Body of pancreas (tissue), 4 donors: ENCODE measurements at regions not wholly inside any gene's neighbourhood (a gene's known extent, or its start where the extent isn't known, plus 50 kb on each side); places are given as distances from the start of the nearest gene placed in this dataset.

Experiments
- ATAC-seq: fragments of 150-250 bp; one replicate; pipeline ENCODE4 v1.9.1; 2016
- DNase-seq, 4 donors: peaks; one replicate each; pipeline ENCODE4 v3.0.0-alpha.2; 2019
- H3K27ac ChIP-seq, 4 donors: fragments of 200-600 bp; sonication (generic); 1 replicate in 3 of 4; 2 replicates in 1 of 4; pipeline versions ENCODE4 v1.5.1 to v1.6.1; 2016 to 2019; ENCODE audit warnings: mild to moderate bottlenecking in 1 of 4, mixed read lengths in 1 of 4, moderate library complexity in 1 of 4
- H3K27me3 ChIP-seq, 2 donors: fragments of 200-600 bp; sonication (generic); one replicate each; pipeline ENCODE4 v1.6.0; 2016; ENCODE audit warnings: mild to moderate bottlenecking in 1 of 2
- H3K36me3 ChIP-seq, 2 donors: fragments of 200-600 bp; sonication (generic); replicated peaks in 1 of 2; 2 replicates each; pipeline ENCODE4 v1.5.1; 2016; ENCODE audit warnings: low read depth in 2 of 2; ENCODE audit not compliant: insufficient read depth in 1 of 2
- H3K4me1 ChIP-seq: fragments of 200-600 bp; sonication (generic); one replicate; pipeline ENCODE4 v1.6.0; 2016
- H3K4me3 ChIP-seq, 2 donors: fragments of 200-600 bp; sonication (generic); 1 replicate in 1 of 2; 2 replicates in 1 of 2; pipeline ENCODE4 v1.5.1; 2016 to 2019
- H3K9me3 ChIP-seq, 3 donors: fragments of 200-600 bp; sonication (generic); 1 replicate in 2 of 3; 2 replicates in 1 of 3; pipeline ENCODE4 v1.5.1; 2016
- CTCF ChIP-seq, 7 experiments: fragments of 450-650 bp in 4 of 7; fragments of 200-600 bp in 3 of 7; sonication (generic) in 3 of 7; IDR thresholded peaks; one replicate each; pipeline ENCODE4 v1.5.1; 2016 to 2019; ENCODE audit warnings: antibody characterized with exemption in 7 of 7
- POLR2A ChIP-seq, 3 donors: fragments of 450-650 bp; IDR thresholded peaks; one replicate each; pipeline ENCODE4 v1.6.1; 2016; ENCODE audit warnings: antibody characterized with exemption in 3 of 3, mild to moderate bottlenecking in 2 of 3
- WGBS, 2 donors: methylation state at CpG; one replicate each; pipeline ENCODE4 v1.1.5; 2017; 5-methylcytosine and 5-hydroxymethylcytosine counted together
- intact Hi-C: fragments of 100-400 bp; cut with DNase I; formaldehyde crosslinking; loops from one replicate; pipeline ENCODE4 v1.15.1; 2023

DNA sequence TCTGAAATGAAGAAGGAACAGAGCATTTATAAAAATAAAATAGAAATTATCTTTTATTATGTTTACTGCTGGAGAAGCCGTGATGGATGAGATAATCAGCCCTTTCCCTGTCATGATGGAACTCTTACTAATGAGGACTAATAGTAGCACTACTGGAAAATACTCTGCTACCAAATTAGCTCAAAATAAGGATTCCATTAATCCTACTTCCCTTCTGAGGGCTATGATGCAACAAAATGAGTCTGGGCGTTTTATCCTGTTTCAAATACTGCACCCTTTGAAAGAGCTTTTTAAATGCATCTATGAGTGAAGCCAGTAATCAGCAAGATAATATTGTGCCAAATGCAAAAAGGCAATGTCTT lies 59.3 kb upstream of the CARMIL1 start:
- Histone ChIP-seq H3K4me3 (no peak overlapping the region), H3K9me3 (no peaks in the 10 kb centered on the region), H3K27ac (no peak overlapping the region), H3K27me3 (no peaks in the 10 kb centered on the region), H3K4me1 (peaks cover 22% of the 10 kb centered on the region), H3K36me3 (no peaks in the 10 kb centered on the region)
- DNase-seq = no peak
- WGBS, 2 donors = 70 to 81% methylated on average over 2 of the region's 2 CpGs
- no peak for ATAC-seq
- intact Hi-C loops = no loop called here
- TF ChIP-seq POLR2A (IDR thresholded peaks at IDR 0.05) (no peak), CTCF (IDR thresholded peaks at IDR 0.05) (no peak)

- Histone ChIP-seq H3K27me3 (no peaks in the 10 kb centered on the region), H3K27ac (peak overlapping the region; percentile 23 to 56 (median 45)), H3K4me3 (no peak overlapping the region), H3K4me1 (peaks cover 29% of the 10 kb centered on the region), H3K36me3 (no peaks in the 10 kb centered on the region), H3K9me3 (no peaks in the 10 kb centered on the region)
- 17% methylated on average over 1 of the region's 1 CpG for WGBS, 2 donors
- ATAC-seq = peak; percentile 23
- peak in 3 of 4 donors; percentile 41 to 51 (median 42) for DNase-seq
- TF ChIP-seq CTCF (IDR thresholded peaks at IDR 0.05) (no peak), POLR2A (IDR thresholded peaks at IDR 0.05) (no peak)
- intact Hi-C loops = no loop called here
Observed at GRCh38 chr6:25220857-25221256, 58.3 kb upstream of the CARMIL1 start.

GRCh38 chr6:25222006-25222678 lies 57.0 kb upstream of the CARMIL1 start:
- ATAC-seq = no peak
- Histone ChIP-seq H3K27ac (no peak overlapping the region), H3K27me3 (no peaks in the 10 kb centered on the region), H3K4me3 (no peak overlapping the region), H3K36me3 (no peaks in the 10 kb centered on the region), H3K4me1 (peaks cover 34% of the 10 kb centered on the region), H3K9me3 (no peaks in the 10 kb centered on the region)
- TF ChIP-seq CTCF (IDR thresholded peaks at IDR 0.05) = no peak
- TF ChIP-seq POLR2A (IDR thresholded peaks at IDR 0.05) = no peak
- intact Hi-C loops = no loop called here
- DNase-seq = no peak

DNA sequence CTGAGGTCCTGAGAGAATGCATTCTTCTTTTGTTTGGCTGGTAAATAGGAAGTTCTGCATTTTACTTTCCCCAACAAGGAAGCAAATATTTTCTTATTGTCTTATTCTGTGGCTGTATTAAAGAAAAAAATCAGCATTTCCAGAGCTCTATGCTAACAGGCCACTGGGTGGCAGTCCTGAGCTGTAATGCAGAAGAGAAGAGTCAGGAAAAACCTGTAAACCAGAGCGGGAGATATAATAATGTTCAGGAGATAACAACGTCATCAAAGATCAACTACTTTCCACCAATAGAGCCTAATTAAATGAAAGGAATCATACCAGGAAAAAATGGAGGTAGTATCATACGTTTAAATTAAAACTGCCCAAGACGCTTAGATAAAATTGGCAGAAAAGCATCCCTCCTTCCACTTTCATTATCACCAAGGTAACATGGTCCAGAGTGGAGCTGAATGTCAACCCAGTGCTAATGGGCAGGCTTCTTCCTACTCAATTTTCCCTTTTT lies 55.6 kb upstream of the CARMIL1 start:
- intact Hi-C loops = no loop called here

More for the DNA sequence above, 55.6 kb upstream of the CARMIL1 start:
- Histone ChIP-seq H3K4me3 (no peak overlapping the region), H3K27me3 (no peaks in the 10 kb centered on the region), H3K4me1 (peaks cover 34% of the 10 kb centered on the region), H3K9me3 (no peaks in the 10 kb centered on the region), H3K27ac (no peak overlapping the region), H3K36me3 (no peaks in the 10 kb centered on the region)
- DNase-seq = peak; percentile 73 to 80 (median 74)
- 3% methylated on average over 4 of the region's 4 CpGs for WGBS, 2 donors
- ATAC-seq = peak; percentile 63
- TF ChIP-seq CTCF (IDR thresholded peaks at IDR 0.05) (peak; percentile 51 to 92 (median 88)), POLR2A (IDR thresholded peaks at IDR 0.05) (no peak)
